ENCODE measurements at regions not wholly inside any gene's neighbourhood (a gene's known extent, or its start where the extent isn't known, plus 50 kb on each side); places are given as distances from the start of the nearest gene placed in this dataset.

DNA sequence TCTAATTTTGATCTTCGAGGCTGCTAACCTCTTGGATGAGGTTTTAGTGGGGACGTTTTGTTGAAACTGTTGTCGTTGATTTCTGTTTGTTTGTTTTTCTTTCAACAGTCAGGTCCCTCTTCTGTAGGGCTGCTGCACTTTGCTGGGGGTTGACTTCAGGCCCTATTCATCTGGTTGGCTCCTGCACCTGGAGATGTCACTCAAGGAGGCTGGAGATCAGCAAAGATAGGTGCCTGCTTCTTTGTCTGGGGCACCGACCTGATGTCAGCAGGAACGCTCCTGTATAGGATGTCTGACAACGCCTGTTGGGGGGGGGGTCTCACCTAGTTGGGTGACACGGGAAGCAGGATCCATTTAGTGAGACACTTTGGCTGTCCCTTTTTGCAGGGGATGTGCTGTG lies 915.6 kb upstream of the CHAC2 start:
- Mint-ChIP-seq H3K4me3 (no peak overlapping the region), H3K27me3 (ENCODE audit: insufficient read depth) (no peaks in the 10 kb centered on the region), H3K4me1 (no peaks in the 10 kb centered on the region), H3K27ac (no peak overlapping the region), H3K36me3 (ENCODE audit: low read depth) (no peaks in the 10 kb centered on the region), H3K9me3 (peaks cover 20% of the 10 kb centered on the region)
- Histone ChIP-seq H3K9ac (ENCODE audit: extremely low read depth, low read length, poor library complexity, severe bottlenecking) (no peak overlapping the region), H3K4me3 (ENCODE audit: low read length) (no peak overlapping the region), H3K36me3 (ENCODE audit: control insufficient read depth, insufficient read depth, low read length) (no peaks in the 10 kb centered on the region), H3K27me3 (ENCODE audit: control insufficient read depth, insufficient read depth, low read length, poor library complexity, severe bottlenecking) (no peaks in the 10 kb centered on the region), H3K9me3 (ENCODE audit: control insufficient read depth, low read length) (peaks cover 5% of the 10 kb centered on the region), H3K4me1 (ENCODE audit: control insufficient read depth, insufficient read depth, low read length) (no peaks in the 10 kb centered on the region), H3K27ac (ENCODE audit: low read depth, low read length) (no peak overlapping the region)
- TF ChIP-seq, protein P1, sequence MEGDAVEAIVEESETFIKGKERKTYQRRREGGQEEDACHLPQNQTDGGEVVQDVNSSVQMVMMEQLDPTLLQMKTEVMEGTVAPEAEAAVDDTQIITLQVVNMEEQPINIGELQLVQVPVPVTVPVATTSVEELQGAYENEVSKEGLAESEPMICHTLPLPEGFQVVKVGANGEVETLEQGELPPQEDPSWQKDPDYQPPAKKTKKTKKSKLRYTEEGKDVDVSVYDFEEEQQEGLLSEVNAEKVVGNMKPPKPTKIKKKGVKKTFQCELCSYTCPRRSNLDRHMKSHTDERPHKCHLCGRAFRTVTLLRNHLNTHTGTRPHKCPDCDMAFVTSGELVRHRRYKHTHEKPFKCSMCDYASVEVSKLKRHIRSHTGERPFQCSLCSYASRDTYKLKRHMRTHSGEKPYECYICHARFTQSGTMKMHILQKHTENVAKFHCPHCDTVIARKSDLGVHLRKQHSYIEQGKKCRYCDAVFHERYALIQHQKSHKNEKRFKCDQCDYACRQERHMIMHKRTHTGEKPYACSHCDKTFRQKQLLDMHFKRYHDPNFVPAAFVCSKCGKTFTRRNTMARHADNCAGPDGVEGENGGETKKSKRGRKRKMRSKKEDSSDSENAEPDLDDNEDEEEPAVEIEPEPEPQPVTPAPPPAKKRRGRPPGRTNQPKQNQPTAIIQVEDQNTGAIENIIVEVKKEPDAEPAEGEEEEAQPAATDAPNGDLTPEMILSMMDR (conservative IDR thresholded peaks at IDR 0.05): no peak
- WGBS, 2 experiments (ENCODE audit: insufficient coverage in 1 of 2, insufficient read length in 1 of 2): 86 to 92% methylated on average over 3 to 7 of the region's 7 CpGs
- no peak for DNase-seq

DNA sequence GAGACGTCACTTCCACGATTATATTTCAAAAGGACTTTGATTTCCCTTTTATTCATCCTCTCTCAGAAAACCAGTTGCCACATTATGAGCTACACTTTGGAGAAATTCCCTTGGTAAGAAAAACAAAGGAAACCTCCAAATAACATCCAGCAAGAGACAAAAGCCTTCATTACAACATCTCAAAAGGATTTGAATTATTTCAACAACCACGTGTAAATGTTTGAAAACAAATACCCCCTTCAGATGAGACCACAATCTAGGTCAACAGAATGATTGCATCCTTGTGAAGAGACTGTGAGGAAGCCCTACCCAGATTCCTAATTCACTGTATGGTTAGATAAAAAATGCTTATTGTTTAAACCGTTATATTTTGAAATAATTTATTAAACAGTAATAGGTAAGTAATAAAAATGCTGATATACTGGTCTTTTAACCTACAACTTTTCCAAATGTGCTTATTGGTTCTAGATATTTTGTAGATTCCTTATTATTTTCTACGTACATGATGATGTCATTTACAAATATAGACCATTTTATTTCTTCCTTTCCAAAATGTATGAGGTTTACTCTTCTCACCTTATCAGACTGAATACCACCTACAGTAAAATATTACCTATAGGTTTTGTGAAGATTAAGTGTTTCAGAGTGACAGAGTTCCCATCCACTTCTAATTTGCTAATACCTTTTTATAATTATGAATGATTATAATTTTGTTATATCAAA lies 922.7 kb upstream of the CHAC2 start:
- WGBS, 2 experiments (ENCODE audit: insufficient coverage in 1 of 2, insufficient read length in 1 of 2): 69% methylated on average over 3 of the region's 5 CpGs; no CpG with 5 or more reads in 1 of the 2 experiments
- Mint-ChIP-seq H3K9me3 (peaks cover 6% of the 10 kb centered on the region), H3K27ac (peak overlapping the region; percentile 78), H3K4me3 (no peak overlapping the region), H3K4me1 (peaks cover 3% of the 10 kb centered on the region), H3K27me3 (ENCODE audit: insufficient read depth) (no peaks in the 10 kb centered on the region), H3K36me3 (ENCODE audit: low read depth) (no peaks in the 10 kb centered on the region)
- H3K27me3 ChIP-seq (ENCODE audit: control insufficient read depth, insufficient read depth, low read length, poor library complexity, severe bottlenecking): no peaks in the 10 kb centered on the region
- H3K4me1 ChIP-seq (ENCODE audit: control insufficient read depth, insufficient read depth, low read length): no peaks in the 10 kb centered on the region
- TF ChIP-seq, protein P1 (conservative IDR thresholded peaks at IDR 0.05): no peak
- H3K9ac ChIP-seq (ENCODE audit: extremely low read depth, low read length, poor library complexity, severe bottlenecking): no peak overlapping the region
- no peaks in the 10 kb centered on the region for H3K9me3 ChIP-seq (ENCODE audit: control insufficient read depth, low read length)
- H3K4me3 ChIP-seq (ENCODE audit: low read length): no peak overlapping the region
- no peak overlapping the region for H3K27ac ChIP-seq (ENCODE audit: low read depth, low read length)
- no peak for DNase-seq
- H3K36me3 ChIP-seq (ENCODE audit: control insufficient read depth, insufficient read depth, low read length): no peaks in the 10 kb centered on the region

DNA sequence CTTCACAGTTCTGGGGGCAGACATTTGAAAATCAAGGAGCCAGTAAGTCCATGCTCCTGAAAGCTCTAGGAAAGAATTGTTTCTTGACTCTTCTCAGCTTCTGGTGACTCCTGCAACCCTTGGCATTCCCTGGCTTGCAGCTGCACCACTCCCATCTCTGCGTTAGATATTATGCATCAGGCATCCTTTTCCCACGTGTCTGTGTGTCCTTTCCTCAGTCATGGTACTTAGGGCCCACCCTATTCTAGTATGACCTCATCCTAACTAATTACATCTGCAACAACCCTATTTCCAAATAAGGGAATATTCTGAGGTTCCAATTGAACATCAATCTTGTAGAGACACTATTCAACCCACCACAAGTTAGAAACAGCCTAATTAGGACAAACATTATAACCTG lies 931.7 kb upstream of the CHAC2 start:
- 86% methylated on average over 2 of the region's 2 CpGs for WGBS, 2 experiments (ENCODE audit: insufficient coverage in 1 of 2, insufficient read length in 1 of 2)
- H3K4me3 Mint-ChIP-seq: no peak overlapping the region

More for the DNA sequence above, 931.7 kb upstream of the CHAC2 start:
- TF ChIP-seq, protein P1 (conservative IDR thresholded peaks at IDR 0.05): no peak
- Histone ChIP-seq H3K4me1 (ENCODE audit: control insufficient read depth, insufficient read depth, low read length) (no peaks in the 10 kb centered on the region), H3K9me3 (ENCODE audit: control insufficient read depth, low read length) (no peaks in the 10 kb centered on the region), H3K36me3 (ENCODE audit: control insufficient read depth, insufficient read depth, low read length) (no peaks in the 10 kb centered on the region), H3K27ac (ENCODE audit: low read depth, low read length) (no peak overlapping the region), H3K27me3 (ENCODE audit: control insufficient read depth, insufficient read depth, low read length, poor library complexity, severe bottlenecking) (no peaks in the 10 kb centered on the region), H3K9ac (ENCODE audit: extremely low read depth, low read length, poor library complexity, severe bottlenecking) (no peak overlapping the region), H3K4me3 (ENCODE audit: low read length) (no peak overlapping the region)
- Mint-ChIP-seq H3K9me3 (no peaks in the 10 kb centered on the region), H3K27me3 (ENCODE audit: insufficient read depth) (no peaks in the 10 kb centered on the region), H3K4me1 (peaks cover 3% of the 10 kb centered on the region), H3K36me3 (ENCODE audit: low read depth) (no peaks in the 10 kb centered on the region), H3K27ac (no peak overlapping the region)
- no peak for DNase-seq
